ENCODE measurements at regions not wholly inside any gene's neighbourhood (a gene's known extent, or its start where the extent isn't known, plus 50 kb on each side); places are given as distances from the start of the nearest gene placed in this dataset.
A peak's percentile ranks its signal among the peaks of the same experiment; 100 is the strongest.

DNA sequence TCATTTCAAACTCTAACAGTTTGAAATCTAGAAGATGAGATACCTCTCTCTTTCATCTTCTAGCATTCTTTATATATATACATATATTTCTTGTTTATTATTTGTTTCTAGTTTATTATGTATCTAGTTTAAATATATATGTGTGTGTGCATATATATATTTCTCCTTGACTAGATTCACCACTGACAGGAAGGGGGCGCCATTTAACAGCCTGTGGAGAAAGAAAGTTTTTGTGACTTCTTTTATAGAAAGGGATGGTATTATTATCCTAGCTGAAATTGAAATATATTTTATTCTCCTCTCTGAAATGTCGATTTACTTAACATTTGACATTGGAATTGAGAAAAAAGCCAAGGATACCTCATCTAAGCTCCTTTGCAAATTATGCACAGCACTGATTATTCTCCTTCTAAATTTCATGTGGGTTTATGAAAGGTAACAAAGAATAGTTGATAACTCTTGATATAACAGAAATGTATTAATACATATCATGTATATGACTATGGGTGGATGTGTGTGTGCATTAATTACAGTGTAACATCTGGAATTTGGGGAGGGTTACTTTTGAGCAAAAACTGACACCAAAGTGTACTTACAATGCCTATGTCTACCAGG lies 160.7 kb upstream of the NT5C1B start:
- TF ChIP-seq, protein P1, sequence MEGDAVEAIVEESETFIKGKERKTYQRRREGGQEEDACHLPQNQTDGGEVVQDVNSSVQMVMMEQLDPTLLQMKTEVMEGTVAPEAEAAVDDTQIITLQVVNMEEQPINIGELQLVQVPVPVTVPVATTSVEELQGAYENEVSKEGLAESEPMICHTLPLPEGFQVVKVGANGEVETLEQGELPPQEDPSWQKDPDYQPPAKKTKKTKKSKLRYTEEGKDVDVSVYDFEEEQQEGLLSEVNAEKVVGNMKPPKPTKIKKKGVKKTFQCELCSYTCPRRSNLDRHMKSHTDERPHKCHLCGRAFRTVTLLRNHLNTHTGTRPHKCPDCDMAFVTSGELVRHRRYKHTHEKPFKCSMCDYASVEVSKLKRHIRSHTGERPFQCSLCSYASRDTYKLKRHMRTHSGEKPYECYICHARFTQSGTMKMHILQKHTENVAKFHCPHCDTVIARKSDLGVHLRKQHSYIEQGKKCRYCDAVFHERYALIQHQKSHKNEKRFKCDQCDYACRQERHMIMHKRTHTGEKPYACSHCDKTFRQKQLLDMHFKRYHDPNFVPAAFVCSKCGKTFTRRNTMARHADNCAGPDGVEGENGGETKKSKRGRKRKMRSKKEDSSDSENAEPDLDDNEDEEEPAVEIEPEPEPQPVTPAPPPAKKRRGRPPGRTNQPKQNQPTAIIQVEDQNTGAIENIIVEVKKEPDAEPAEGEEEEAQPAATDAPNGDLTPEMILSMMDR (IDR thresholded peaks at IDR 0.05; ENCODE audit: insufficient read depth, low read length): peak; percentile 42
- no peak for TF ChIP-seq POLR2AphosphoS5 (IDR thresholded peaks at IDR 0.05; ENCODE audit: low read depth)
